ENCODE measurements at regions not wholly inside any gene's neighbourhood (a gene's known extent, or its start where the extent isn't known, plus 50 kb on each side); places are given as distances from the start of the nearest gene placed in this dataset.

- DNase-seq, result no peak
Measured at GRCh38 chr10:71159892-71160291, 52.5 kb upstream of the UNC5B start.

GRCh38 chr10:71161425-71161824 is 50.9 kb upstream of the UNC5B start:
- DNase-seq, result no peak

All from NCI-H1694 (cell line).